Panc1 (cell line): ENCODE measurements at regions not wholly inside any gene's neighbourhood (a gene's known extent, or its start where the extent isn't known, plus 50 kb on each side); places are given as distances from the start of the nearest gene placed in this dataset.

Experiments
- ATAC-seq: fragments of 200-7000 bp; cut with Tn5 transposase; 2 replicates; pipeline ENCODE4 v1.9.1; 2020; ENCODE audit warnings: mild to moderate bottlenecking, moderate library complexity
- BruUV-seq: library from RNA; stranded (reverse); fragments of 400-500 nt; replicated peaks from 2 replicates; lab custom pipeline; 2021; lab: Mats Ljungman, UMichigan
- CTCF ChIA-PET: fragments of 300-600 bp; sonication (Branson Sonifier 250); formaldehyde crosslinking; loops from one replicate; lab custom pipeline; 2022; ENCODE audit warnings: antibody characterized with exemption; lab: Charles Lee
- POLR2A ChIA-PET: fragments of 300-600 bp; sonication (Branson Sonifier 250); formaldehyde crosslinking; loops from one replicate; lab custom pipeline; 2022; ENCODE audit warnings: antibody characterized with exemption; lab: Charles Lee
- DNase-seq: peaks from one replicate; pipeline ENCODE4 v3.0.0-alpha.2; 2010; ENCODE audit warnings: low read depth, low spot score
- H3K27ac ChIP-seq: 2 replicates; pipeline ENCODE4 v1.5.1; 2011; ENCODE audit warnings: mild to moderate bottlenecking, low read length, inconsistent platforms
- H3K27me3 ChIP-seq: fragments of 200-500 bp; sonication (Bioruptor generic); 2 replicates; pipeline ENCODE4 v1.6.0; 2014; ENCODE audit warnings: low read length, inconsistent platforms; ENCODE audit not compliant: control insufficient read depth, insufficient read depth
- H3K36me3 ChIP-seq: fragments of 200-500 bp; sonication (Bioruptor generic); 2 replicates; pipeline ENCODE4 v1.5.1; 2014; ENCODE audit warnings: inconsistent platforms, mild to moderate bottlenecking, low read length, moderate library complexity; ENCODE audit not compliant: control insufficient read depth, insufficient read depth
- H3K4me1 ChIP-seq: 2 replicates; pipeline ENCODE4 v1.5.1; 2011; ENCODE audit warnings: inconsistent platforms, mild to moderate bottlenecking, low read length, moderate library complexity; ENCODE audit not compliant: control insufficient read depth, insufficient read depth
- H3K4me3 ChIP-seq, 2 experiments: 2 replicates each; pipeline ENCODE4 v1.5.1; 2011 to 2012; ENCODE audit warnings: low read depth in 2 of 2, low read length in 2 of 2, mild to moderate bottlenecking in 2 of 2, inconsistent platforms in 1 of 2, moderate library complexity in 1 of 2
- H3K9me3 ChIP-seq: fragments of 200-500 bp; sonication (Bioruptor generic); 2 replicates; pipeline ENCODE4 v1.5.1; 2014; ENCODE audit warnings: low read depth, mild to moderate bottlenecking, inconsistent platforms, low read length, moderate library complexity; ENCODE audit not compliant: control insufficient read depth, insufficient read depth
- POLR2AphosphoS5 ChIP-seq: IDR thresholded peaks from 2 replicates; pipeline ENCODE4 v1.6.1; 2012; ENCODE audit warnings: mild to moderate bottlenecking, low read depth, low read length, moderate library complexity
- REST ChIP-seq, 2 experiments: IDR thresholded peaks; 2 replicates each; pipeline ENCODE4 v1.6.1; 2011 to 2012; ENCODE audit warnings: low read depth in 2 of 2, control low read depth in 1 of 2, low read length in 1 of 2, mild to moderate bottlenecking in 1 of 2, moderate library complexity in 1 of 2; ENCODE audit not compliant: insufficient read depth in 1 of 2
- SIN3A ChIP-seq: IDR thresholded peaks from 2 replicates; pipeline ENCODE4 v1.6.1; 2012; ENCODE audit warnings: low read depth, mild to moderate bottlenecking, low read length, moderate library complexity, borderline replicate concordance; ENCODE audit not compliant: insufficient read depth
- TCF7L2 ChIP-seq: IDR thresholded peaks from 2 replicates; pipeline ENCODE4 v1.6.1; 2011; ENCODE audit warnings: mild to moderate bottlenecking, low read depth, low read length, inconsistent platforms
- in situ Hi-C: cut with HindIII; loops from 2 replicates; pipeline ENCODE4 v1.10.0; 2016; ENCODE audit warnings: low sequenced_read_pairs, low pct_unique_long_range_greater_than_20kb
- intact Hi-C: fragments of 100-400 bp; cut with micrococcal nuclease; formaldehyde crosslinking; loops from one replicate; pipeline ENCODE4 v1.10.0; 2022; ENCODE audit not compliant: unreplicated experiment
- TF ChIP-seq, protein P1 (sequence below): fragments of 450-650 bp; IDR thresholded peaks from 2 replicates; pipeline ENCODE4 v1.5.1; 2017; ENCODE audit warnings: mild to moderate bottlenecking

DNA sequence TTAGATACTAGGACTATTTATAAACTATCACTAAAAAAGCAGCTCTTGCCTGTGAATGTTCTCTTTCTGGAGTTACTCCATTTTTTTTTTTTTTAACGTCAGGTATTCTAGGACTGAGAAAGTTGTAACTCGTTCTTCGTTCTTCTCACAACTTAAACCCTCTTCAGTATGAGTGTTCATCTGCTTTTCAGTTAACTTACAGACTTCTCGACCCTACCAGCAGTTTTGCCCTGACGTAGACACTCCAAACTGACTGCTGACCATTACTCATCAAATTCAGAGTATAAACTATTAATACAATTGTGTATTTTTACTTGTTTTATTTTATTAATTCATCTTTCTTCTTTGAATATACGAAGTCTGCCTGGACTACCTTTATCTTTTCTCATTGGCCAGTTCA lies 353.1 kb downstream of the GPR37 start:
- Histone ChIP-seq H3K4me3 (no peak overlapping the region), H3K27me3 (no peaks in the 10 kb centered on the region), H3K27ac (no peak overlapping the region), H3K4me1 (no peaks in the 10 kb centered on the region), H3K36me3 (no peaks in the 10 kb centered on the region), H3K9me3 (no peaks in the 10 kb centered on the region)
- CTCF ChIA-PET = no interaction called here
- in situ Hi-C loops (no loop called here), intact Hi-C loops (no loop called here)
- TF ChIP-seq TCF7L2 (no peak), POLR2AphosphoS5 (no peak), SIN3A (no peak), REST (IDR thresholded peaks at IDR 0.05; ENCODE audit: insufficient read depth in 1 of 2, low read depth in 2 of 2, low read length in 1 of 2) (no peak)
- TF ChIP-seq, protein P1, sequence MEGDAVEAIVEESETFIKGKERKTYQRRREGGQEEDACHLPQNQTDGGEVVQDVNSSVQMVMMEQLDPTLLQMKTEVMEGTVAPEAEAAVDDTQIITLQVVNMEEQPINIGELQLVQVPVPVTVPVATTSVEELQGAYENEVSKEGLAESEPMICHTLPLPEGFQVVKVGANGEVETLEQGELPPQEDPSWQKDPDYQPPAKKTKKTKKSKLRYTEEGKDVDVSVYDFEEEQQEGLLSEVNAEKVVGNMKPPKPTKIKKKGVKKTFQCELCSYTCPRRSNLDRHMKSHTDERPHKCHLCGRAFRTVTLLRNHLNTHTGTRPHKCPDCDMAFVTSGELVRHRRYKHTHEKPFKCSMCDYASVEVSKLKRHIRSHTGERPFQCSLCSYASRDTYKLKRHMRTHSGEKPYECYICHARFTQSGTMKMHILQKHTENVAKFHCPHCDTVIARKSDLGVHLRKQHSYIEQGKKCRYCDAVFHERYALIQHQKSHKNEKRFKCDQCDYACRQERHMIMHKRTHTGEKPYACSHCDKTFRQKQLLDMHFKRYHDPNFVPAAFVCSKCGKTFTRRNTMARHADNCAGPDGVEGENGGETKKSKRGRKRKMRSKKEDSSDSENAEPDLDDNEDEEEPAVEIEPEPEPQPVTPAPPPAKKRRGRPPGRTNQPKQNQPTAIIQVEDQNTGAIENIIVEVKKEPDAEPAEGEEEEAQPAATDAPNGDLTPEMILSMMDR = no peak
- BruUV-seq = no TSS peak
- ATAC-seq (no peak), DNase-seq (no peak)
- POLR2A ChIA-PET = no interaction called here

- H3K27ac ChIP-seq = no peak overlapping the region
- ATAC-seq (no peak), DNase-seq (no peak)
- H3K36me3 ChIP-seq = no peaks in the 10 kb centered on the region
- peak overlapping the region in 1 of 2 experiments; percentile 23; a peak in 1 of 4 replicates for H3K4me3 ChIP-seq
- ChIA-PET POLR2A (no interaction called here), CTCF (no interaction called here)
- intact Hi-C loops = no loop called here
- H3K9me3 ChIP-seq = no peaks in the 10 kb centered on the region
- no TSS peak for BruUV-seq
- in situ Hi-C loops = no loop called here
- H3K27me3 ChIP-seq = no peaks in the 10 kb centered on the region
- TF ChIP-seq, protein P1 = no peak
- TF ChIP-seq POLR2AphosphoS5 (no peak), TCF7L2 (no peak), REST (IDR thresholded peaks at IDR 0.05; ENCODE audit: insufficient read depth in 1 of 2, low read depth in 2 of 2, low read length in 1 of 2) (no peak), SIN3A (no peak)
- no peaks in the 10 kb centered on the region for H3K4me1 ChIP-seq
These were observed 353.8 kb downstream of the GPR37 start for GRCh38 chr7:124411796-124412195.
